Stimulated activated CD4-positive, alpha-beta T cell treated with anti-CD3 and anti-CD28 coated beads, Interleukin-1b, Interleukin-23, amount 100 ng/mL, for 48 hours (primary cell): ENCODE measurements at regions not wholly inside any gene's neighbourhood (a gene's known extent, or its start where the extent isn't known, plus 50 kb on each side); places are given as distances from the start of the nearest gene placed in this dataset.

Source experiments
- DNase-seq: peaks from one replicate; pipeline ENCODE4 v3.0.0-alpha.2; 2020

- DNase-seq, result no peak
Observed at GRCh38 chr5:2177244-2177643, 294.5 kb upstream of the IRX4 start.

- DNase-seq, result no peak
Observed at GRCh38 chr5:2176581-2176980, 293.9 kb upstream of the IRX4 start.

- no peak for DNase-seq
Observed at GRCh38 chr5:2175842-2176404, 293.2 kb upstream of the IRX4 start.

DNA sequence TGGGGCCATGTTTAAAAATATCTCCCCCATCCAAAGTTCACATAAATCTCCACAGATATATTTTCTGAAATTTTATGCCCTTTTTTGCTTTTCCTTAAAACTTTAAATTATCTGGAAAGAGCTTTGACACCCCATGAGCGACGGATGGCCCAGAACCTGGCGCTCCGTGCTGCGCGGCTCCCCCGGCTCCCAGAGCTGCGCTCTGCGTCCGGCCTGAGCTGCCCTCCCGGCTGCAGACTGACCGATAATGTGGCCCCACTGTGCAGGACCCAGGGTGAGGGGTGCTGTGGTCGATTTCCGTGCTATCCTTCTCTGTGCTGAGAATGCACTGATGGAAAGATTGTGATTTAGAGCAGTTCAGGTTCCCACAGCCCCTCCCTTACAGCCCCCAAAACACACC, 292.3 kb upstream of the IRX4 start:
- no peak for DNase-seq

DNA sequence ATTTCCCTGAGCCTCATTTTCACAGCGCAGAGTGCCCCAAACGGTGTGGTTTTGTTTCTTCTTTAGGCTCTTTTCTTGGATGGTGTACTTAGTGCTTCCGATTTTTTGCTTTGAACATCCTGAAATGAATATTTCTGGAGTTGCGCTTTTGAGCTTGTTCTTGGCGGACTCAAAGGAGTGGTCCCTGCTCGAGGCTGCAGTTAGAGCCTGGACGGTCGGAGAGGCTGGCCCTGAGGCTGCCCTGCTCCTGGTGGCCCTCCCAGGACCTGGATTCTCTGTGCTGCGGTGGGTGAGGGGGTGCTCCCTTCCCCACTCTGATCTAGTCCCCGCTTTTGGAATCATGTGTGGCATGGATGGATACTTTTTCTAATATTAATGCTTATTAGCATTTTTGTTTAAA, 291.8 kb upstream of the IRX4 start:
- DNase-seq, result no peak

GRCh38 chr5:2173151-2173834, 290.6 kb upstream of the IRX4 start:
- no peak for DNase-seq

DNA sequence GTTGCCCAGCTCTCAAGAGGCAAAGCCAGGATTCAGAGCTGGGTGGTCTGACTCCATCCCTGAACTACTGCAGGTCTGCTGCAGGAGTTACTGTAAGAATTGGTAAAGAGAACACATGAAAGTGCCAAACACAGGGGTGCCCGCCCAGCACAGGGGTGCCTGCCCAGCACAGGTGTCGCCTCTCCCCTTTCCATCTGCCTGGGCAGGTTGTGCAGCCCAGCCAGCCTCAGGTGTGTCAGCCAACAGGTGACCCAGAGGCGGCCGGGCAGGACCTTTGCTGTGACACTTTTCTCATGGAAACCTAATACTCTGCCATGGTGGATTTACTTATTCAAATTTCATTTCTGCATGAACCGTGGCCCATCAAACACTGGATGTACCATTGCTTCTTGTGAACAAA, 289.7 kb upstream of the IRX4 start:
- DNase-seq, result no peak

- DNase-seq, result no peak
Observed at GRCh38 chr5:2170761-2171160, 288.0 kb upstream of the IRX4 start.

GRCh38 chr5:2169850-2170760, 287.4 kb upstream of the IRX4 start:
- DNase-seq, result no peak

DNA sequence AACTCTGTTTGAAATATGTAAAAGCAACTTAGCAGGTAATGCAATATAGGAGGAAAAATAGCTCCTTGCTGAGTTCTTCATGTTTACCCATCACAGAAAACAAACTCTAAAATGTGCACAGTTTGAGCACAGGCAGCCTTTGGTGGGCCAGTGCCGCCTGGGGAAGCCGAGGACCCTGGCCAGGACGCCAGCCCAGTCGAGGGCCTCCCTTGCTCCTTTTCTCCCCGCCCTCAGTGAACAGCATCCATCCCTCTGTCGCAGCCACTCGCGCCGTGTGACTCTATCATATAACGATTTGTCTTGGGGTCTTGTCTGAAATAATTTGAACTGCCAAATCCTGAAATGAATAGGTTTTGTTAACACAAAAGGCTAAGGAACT, 286.7 kb upstream of the IRX4 start:
- no peak for DNase-seq

DNA sequence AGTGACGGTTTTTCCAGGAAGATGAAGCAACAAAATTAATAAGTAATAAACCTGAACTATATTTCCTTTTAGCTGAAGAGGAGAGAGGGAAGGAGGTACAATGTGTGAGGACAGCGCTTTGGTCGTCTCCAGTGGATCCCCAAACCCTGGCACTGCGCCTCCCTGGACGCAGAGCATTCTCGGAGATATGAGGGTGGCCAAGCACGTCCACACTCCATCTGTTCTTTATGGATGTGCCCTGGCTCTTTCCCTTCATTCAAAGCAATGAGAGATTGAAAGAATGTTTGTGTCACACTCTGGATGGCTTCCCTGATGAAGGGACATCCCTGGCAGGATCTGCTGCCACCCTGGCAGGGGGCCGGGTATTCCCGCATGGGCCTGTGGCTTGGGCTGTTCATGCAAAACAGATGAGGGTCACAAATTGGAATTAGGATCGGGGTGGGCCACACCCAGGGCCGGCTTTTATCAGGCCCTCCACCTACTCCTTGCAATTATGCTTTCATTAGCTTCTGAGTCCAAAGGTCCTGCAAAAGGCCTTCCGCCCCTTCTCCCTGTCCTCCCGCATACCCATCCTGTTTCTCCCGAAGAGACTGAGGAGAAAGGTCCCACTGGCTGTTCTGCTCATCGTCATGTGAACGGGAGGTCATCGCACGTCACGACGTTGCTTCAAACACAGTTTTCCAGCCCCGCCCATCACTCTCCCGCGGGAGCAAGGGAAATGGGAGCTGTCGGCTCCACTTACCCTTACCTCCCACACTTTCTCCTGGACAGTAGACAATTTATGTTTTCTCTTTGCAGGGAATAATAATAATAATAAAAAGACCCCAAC, 286.1 kb upstream of the IRX4 start:
- DNase-seq, result no peak

- no peak for DNase-seq
Observed at GRCh38 chr5:2167671-2168070, 284.9 kb upstream of the IRX4 start.

DNA sequence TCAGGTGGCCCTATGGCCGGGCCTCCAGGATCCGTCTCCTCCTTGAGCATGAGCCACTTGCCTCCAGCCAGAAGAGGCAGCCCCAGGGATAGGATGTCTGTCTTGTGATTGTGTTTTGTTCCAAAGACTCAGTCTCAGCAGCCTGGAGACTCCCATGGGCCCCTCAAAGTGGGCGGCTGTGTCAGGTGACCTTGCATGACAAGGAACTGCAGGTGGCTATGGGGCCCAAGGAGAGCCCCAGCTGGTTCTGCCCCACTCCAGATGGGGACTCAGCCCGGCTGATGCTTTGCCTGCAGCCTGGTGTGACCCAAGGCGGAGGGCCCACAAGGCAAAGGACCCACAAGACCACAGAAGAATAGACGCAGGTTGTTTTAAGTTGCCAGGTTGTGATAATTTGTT, 284.3 kb upstream of the IRX4 start:
- DNase-seq, result no peak

GRCh38 chr5:2166306-2166978, 283.7 kb upstream of the IRX4 start:
- no peak for DNase-seq

- DNase-seq, result no peak
Observed at GRCh38 chr5:2165615-2166305, 283.0 kb upstream of the IRX4 start.

DNA sequence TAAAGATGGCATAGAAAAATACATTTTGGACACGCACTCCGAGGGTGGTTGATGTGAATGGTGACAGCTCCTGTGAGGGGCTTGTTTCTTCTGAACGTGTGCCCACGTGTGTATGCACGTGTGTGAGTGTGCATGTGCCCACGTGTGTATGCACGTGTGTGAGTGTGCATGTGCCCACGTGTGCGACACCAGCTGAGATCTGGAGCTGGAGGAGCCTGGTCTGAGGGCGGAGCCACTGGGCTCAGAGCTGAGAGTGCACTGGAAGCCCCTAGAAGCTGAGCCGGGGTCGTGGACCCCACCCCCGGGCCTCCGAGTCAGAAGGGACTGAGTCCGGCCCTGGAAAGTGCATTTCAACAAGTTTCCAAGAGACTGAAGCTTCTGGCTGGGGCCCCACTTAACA, 282.5 kb upstream of the IRX4 start:
- DNase-seq, result no peak

- DNase-seq, result no peak
Observed at GRCh38 chr5:2164586-2164985, 281.9 kb upstream of the IRX4 start.

DNA sequence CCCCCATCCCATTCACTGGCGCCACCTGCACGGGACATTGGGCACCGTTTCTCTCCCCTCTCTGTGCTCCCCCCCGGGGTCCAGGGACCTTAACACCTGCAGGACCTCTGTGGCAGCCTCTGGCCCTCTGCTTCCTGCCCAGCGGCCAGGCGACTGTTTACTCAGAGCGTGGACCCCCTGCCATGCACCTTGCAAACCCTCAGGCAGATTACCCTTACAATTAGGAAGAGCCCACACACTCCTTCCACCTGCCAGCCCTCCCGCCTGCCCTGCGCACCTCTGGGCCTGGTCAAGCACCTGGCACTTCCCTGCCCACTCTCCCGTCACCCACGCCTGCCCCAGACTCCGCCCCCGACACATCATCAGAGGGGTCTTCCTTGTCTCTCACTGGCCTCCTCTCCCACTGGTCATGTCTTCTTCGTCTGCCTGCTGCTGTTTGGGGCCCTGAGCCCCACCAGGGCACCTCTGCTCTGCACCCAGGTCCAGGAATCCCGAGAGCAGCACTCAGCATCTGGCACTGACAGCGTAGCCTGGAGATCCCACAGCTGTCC, 281.3 kb upstream of the IRX4 start:
- DNase-seq, result no peak

- no peak for DNase-seq
Observed at GRCh38 chr5:2163060-2163856, 280.5 kb upstream of the IRX4 start.

DNA sequence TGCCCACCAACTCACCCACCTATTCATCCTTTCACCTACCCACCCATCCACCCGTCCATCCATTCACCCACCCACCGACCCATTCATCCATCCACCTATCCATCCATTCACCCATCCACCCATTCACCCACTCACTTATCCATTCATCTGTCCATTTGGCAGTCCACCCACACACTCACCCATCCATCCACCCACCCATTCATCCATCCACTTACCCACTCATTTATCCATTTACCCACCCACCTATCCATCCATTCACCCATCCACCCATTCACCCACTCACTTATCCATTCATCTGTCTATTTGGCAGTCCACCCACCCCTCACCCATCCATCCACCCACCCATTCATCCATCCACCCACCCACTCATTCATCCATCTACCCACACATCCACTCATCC, 278.1 kb upstream of the IRX4 start:
- no peak for DNase-seq

GRCh38 chr5:2158767-2159166, 276.0 kb upstream of the IRX4 start:
- no peak for DNase-seq
